ENCODE measurements at regions not wholly inside any gene's neighbourhood (a gene's known extent, or its start where the extent isn't known, plus 50 kb on each side); places are given as distances from the start of the nearest gene placed in this dataset.
A peak's percentile ranks its signal among the peaks of the same experiment; 100 is the strongest.

GRCh38 chr4:155564086-155564485 is 102.6 kb upstream of the GUCY1A1 start:
- Histone ChIP-seq H2BK15ac (ENCODE audit: low read depth, poor library complexity, severe bottlenecking) (no peak overlapping the region), H2BK12ac (ENCODE audit: low read length in 2 of 2) (no peak overlapping the region), H3K18ac (ENCODE audit: low read depth in 1 of 2, low read length in 2 of 2) (no peak overlapping the region), H3K27me3 (ENCODE audit: control insufficient read depth in 1 of 2, insufficient read depth in 1 of 2, low read length in 2 of 2) (no peaks in the 10 kb centered on the region), H3K4me1 (ENCODE audit: control insufficient read depth, insufficient read depth, low read depth, low read length) (peaks cover 2% of the 10 kb centered on the region), H4K8ac (ENCODE audit: low read length) (no peak overlapping the region), H3K9ac (ENCODE audit: low read length) (no peak overlapping the region), H3K4ac (ENCODE audit: low read depth in 1 of 2, low read length in 2 of 2) (no peak overlapping the region), H3K23ac (ENCODE audit: low read length in 2 of 2) (no peak overlapping the region), H2BK5ac (ENCODE audit: low read depth, low read length, poor library complexity, severe bottlenecking) (no peak overlapping the region), H3K79me1 (replicated peaks; ENCODE audit: low read length, poor library complexity, severe bottlenecking) (no peaks in the 10 kb centered on the region), H3K27ac (ENCODE audit: low read length, poor library complexity, severe bottlenecking) (no peak overlapping the region), H3K36me3 (ENCODE audit: control insufficient read depth in 1 of 2, insufficient read depth in 2 of 2, low read depth in 1 of 2, low read length in 2 of 2) (no peaks in the 10 kb centered on the region), H2AK5ac (ENCODE audit: low read length, severe bottlenecking) (no peak overlapping the region), H4K91ac (ENCODE audit: low read length) (no peak overlapping the region), H3K4me2 (ENCODE audit: low read length, poor library complexity, severe bottlenecking) (no peak overlapping the region), H3K14ac (ENCODE audit: low read length in 2 of 2) (no peak overlapping the region), H2BK120ac (ENCODE audit: low read depth, low read length) (no peak overlapping the region), H3K9me3 (ENCODE audit: control insufficient read depth, low read length) (no peaks in the 10 kb centered on the region), H2AFZ (ENCODE audit: low read depth, low read length) (no peak overlapping the region), H3K4me3 (ENCODE audit: insufficient read depth in 1 of 2, low read depth in 1 of 2, low read length in 2 of 2) (no peak overlapping the region)
- 100% methylated on average over 1 of the region's 2 CpGs for WGBS
- no peak for DNase-seq

DNA sequence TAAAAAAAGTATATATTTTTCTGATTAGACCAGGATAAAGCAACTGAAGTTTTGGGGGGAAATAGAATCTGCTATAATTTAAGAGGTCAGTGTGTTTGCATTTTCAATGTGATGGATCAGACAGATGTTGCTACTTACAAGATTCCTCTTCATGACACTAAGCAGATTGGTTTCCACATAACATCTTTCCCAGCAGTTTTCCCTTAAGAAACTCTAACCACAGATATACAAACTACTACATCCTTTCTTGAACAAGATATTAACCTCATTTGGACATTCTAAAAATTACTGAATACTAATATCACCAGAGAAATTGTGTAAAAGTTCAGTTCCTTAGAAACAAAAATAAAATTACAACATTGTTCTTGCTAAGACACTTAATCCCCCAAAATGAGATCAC is 106.7 kb upstream of the GUCY1A1 start:
- Histone ChIP-seq H4K8ac (ENCODE audit: low read length) (no peak overlapping the region), H3K27ac (ENCODE audit: low read length, poor library complexity, severe bottlenecking) (no peak overlapping the region), H2BK12ac (ENCODE audit: low read length in 2 of 2) (no peak overlapping the region), H3K4me2 (ENCODE audit: low read length, poor library complexity, severe bottlenecking) (no peak overlapping the region), H2BK120ac (ENCODE audit: low read depth, low read length) (no peak overlapping the region), H3K79me1 (replicated peaks; ENCODE audit: low read length, poor library complexity, severe bottlenecking) (no peaks in the 10 kb centered on the region), H3K18ac (ENCODE audit: low read depth in 1 of 2, low read length in 2 of 2) (no peak overlapping the region), H3K4me3 (ENCODE audit: insufficient read depth in 1 of 2, low read depth in 1 of 2, low read length in 2 of 2) (no peak overlapping the region), H3K9me3 (ENCODE audit: control insufficient read depth, low read length) (no peaks in the 10 kb centered on the region), H4K91ac (ENCODE audit: low read length) (no peak overlapping the region), H3K9ac (ENCODE audit: low read length) (no peak overlapping the region), H2BK15ac (ENCODE audit: low read depth, poor library complexity, severe bottlenecking) (no peak overlapping the region), H3K4ac (ENCODE audit: low read depth in 1 of 2, low read length in 2 of 2) (no peak overlapping the region), H3K36me3 (ENCODE audit: control insufficient read depth in 1 of 2, insufficient read depth in 2 of 2, low read depth in 1 of 2, low read length in 2 of 2) (no peaks in the 10 kb centered on the region), H3K27me3 (ENCODE audit: control insufficient read depth in 1 of 2, insufficient read depth in 1 of 2, low read length in 2 of 2) (no peaks in the 10 kb centered on the region), H2AFZ (ENCODE audit: low read depth, low read length) (no peak overlapping the region), H3K23ac (ENCODE audit: low read length in 2 of 2) (no peak overlapping the region), H2AK5ac (ENCODE audit: low read length, severe bottlenecking) (no peak overlapping the region), H3K14ac (ENCODE audit: low read length in 2 of 2) (no peak overlapping the region), H3K4me1 (ENCODE audit: control insufficient read depth, insufficient read depth, low read depth, low read length) (no peaks in the 10 kb centered on the region), H2BK5ac (ENCODE audit: low read depth, low read length, poor library complexity, severe bottlenecking) (no peak overlapping the region)
- DNase-seq: peak; percentile 76

- DNase-seq: peak; percentile 72
- no peak overlapping the region for H3K4me2 ChIP-seq (ENCODE audit: low read length, poor library complexity, severe bottlenecking)
- no peak overlapping the region for H2BK15ac ChIP-seq (ENCODE audit: low read depth, poor library complexity, severe bottlenecking)
- peak overlapping the region; percentile 27 for H2AK5ac ChIP-seq (ENCODE audit: low read length, severe bottlenecking)
- no peaks in the 10 kb centered on the region for H3K79me1 ChIP-seq (replicated peaks; ENCODE audit: low read length, poor library complexity, severe bottlenecking)
- no peak overlapping the region for H3K14ac ChIP-seq (ENCODE audit: low read length in 2 of 2)
- H3K4me1 ChIP-seq (ENCODE audit: control insufficient read depth, insufficient read depth, low read depth, low read length): peaks cover 2% of the 10 kb centered on the region
- no peak overlapping the region for H3K23ac ChIP-seq (ENCODE audit: low read length in 2 of 2)
- H2BK5ac ChIP-seq (ENCODE audit: low read depth, low read length, poor library complexity, severe bottlenecking): peak overlapping the region; percentile 9
- no peaks in the 10 kb centered on the region for H3K36me3 ChIP-seq (ENCODE audit: control insufficient read depth in 1 of 2, insufficient read depth in 2 of 2, low read depth in 1 of 2, low read length in 2 of 2)
- no peak overlapping the region for H4K8ac ChIP-seq (ENCODE audit: low read length)
- peaks cover 13% of the 10 kb centered on the region for H3K9me3 ChIP-seq (ENCODE audit: control insufficient read depth, low read length)
- no peak overlapping the region for H3K4ac ChIP-seq (ENCODE audit: low read depth in 1 of 2, low read length in 2 of 2)
- 78% methylated on average over 3 of the region's 3 CpGs for WGBS
- no peak overlapping the region for H2AFZ ChIP-seq (ENCODE audit: low read depth, low read length)
- H3K9ac ChIP-seq (ENCODE audit: low read length): no peak overlapping the region
- H3K27me3 ChIP-seq (ENCODE audit: control insufficient read depth in 1 of 2, insufficient read depth in 1 of 2, low read length in 2 of 2): no peaks in the 10 kb centered on the region
- no peak overlapping the region for H3K18ac ChIP-seq (ENCODE audit: low read depth in 1 of 2, low read length in 2 of 2)
- H4K91ac ChIP-seq (ENCODE audit: low read length): peak overlapping the region; percentile 2
- H3K27ac ChIP-seq (ENCODE audit: low read length, poor library complexity, severe bottlenecking): peak overlapping the region; percentile 49
- H3K4me3 ChIP-seq (ENCODE audit: insufficient read depth in 1 of 2, low read depth in 1 of 2, low read length in 2 of 2): no peak overlapping the region
- peak overlapping the region in 1 of 2 experiments; percentile 42 for H2BK12ac ChIP-seq (ENCODE audit: low read length in 2 of 2)
- H2BK120ac ChIP-seq (ENCODE audit: low read depth, low read length): no peak overlapping the region
Observed at GRCh38 chr4:155552180-155552579, 114.5 kb upstream of the GUCY1A1 start.

DNA sequence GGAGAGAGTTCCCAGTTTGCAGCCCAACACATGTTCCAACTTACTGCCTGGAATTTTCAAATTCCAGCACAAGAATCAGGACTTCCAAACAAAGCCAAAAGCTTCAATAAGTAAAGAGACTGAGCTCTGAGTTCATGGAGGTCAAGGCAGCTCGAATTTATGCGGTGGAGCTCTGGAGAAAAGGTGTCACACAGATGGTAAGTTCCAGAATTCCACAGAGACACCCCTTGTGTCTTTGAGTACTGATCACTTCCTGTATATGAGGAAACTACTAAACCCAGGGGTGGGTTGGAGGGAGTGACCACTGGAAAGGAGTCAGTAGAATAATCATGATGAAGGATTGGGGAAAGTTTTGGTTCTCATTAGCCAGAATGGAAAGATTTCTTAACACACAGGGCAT is 118.5 kb upstream of the GUCY1A1 start:
- peaks cover 2% of the 10 kb centered on the region for H3K4me1 ChIP-seq (ENCODE audit: control insufficient read depth, insufficient read depth, low read depth, low read length)
- H3K4me2 ChIP-seq (ENCODE audit: low read length, poor library complexity, severe bottlenecking): no peak overlapping the region
- no peak overlapping the region for H3K18ac ChIP-seq (ENCODE audit: low read depth in 1 of 2, low read length in 2 of 2)
- no peak overlapping the region for H3K27ac ChIP-seq (ENCODE audit: low read length, poor library complexity, severe bottlenecking)
- H3K9ac ChIP-seq (ENCODE audit: low read length): no peak overlapping the region
- no peak overlapping the region for H2BK15ac ChIP-seq (ENCODE audit: low read depth, poor library complexity, severe bottlenecking)
- H2BK120ac ChIP-seq (ENCODE audit: low read depth, low read length): peak overlapping the region; percentile 34
- no peak overlapping the region for H4K8ac ChIP-seq (ENCODE audit: low read length)
- peaks cover 4% of the 10 kb centered on the region for H3K9me3 ChIP-seq (ENCODE audit: control insufficient read depth, low read length)
- H4K91ac ChIP-seq (ENCODE audit: low read length): no peak overlapping the region
- no peak overlapping the region for H2BK5ac ChIP-seq (ENCODE audit: low read depth, low read length, poor library complexity, severe bottlenecking)
- no peak overlapping the region for H2AFZ ChIP-seq (ENCODE audit: low read depth, low read length)
- no peak overlapping the region for H2BK12ac ChIP-seq (ENCODE audit: low read length in 2 of 2)
- H3K79me1 ChIP-seq (replicated peaks; ENCODE audit: low read length, poor library complexity, severe bottlenecking): no peaks in the 10 kb centered on the region
- no peak overlapping the region for H2AK5ac ChIP-seq (ENCODE audit: low read length, severe bottlenecking)
- no peaks in the 10 kb centered on the region for H3K27me3 ChIP-seq (ENCODE audit: control insufficient read depth in 1 of 2, insufficient read depth in 1 of 2, low read length in 2 of 2)
- DNase-seq: peak; percentile 20
- no peak overlapping the region for H3K23ac ChIP-seq (ENCODE audit: low read length in 2 of 2)
- 33% methylated on average over 2 of the region's 2 CpGs for WGBS
- H3K36me3 ChIP-seq (ENCODE audit: control insufficient read depth in 1 of 2, insufficient read depth in 2 of 2, low read depth in 1 of 2, low read length in 2 of 2): no peaks in the 10 kb centered on the region
- H3K4ac ChIP-seq (ENCODE audit: low read depth in 1 of 2, low read length in 2 of 2): no peak overlapping the region
- H3K4me3 ChIP-seq (ENCODE audit: insufficient read depth in 1 of 2, low read depth in 1 of 2, low read length in 2 of 2): no peak overlapping the region
- H3K14ac ChIP-seq (ENCODE audit: low read length in 2 of 2): no peak overlapping the region

Measured in mesenchymal stem cell (in vitro differentiated cells and primary cell).